Gastrocnemius medialis (tissue), 4 donors: ENCODE measurements at regions not wholly inside any gene's neighbourhood (a gene's known extent, or its start where the extent isn't known, plus 50 kb on each side); places are given as distances from the start of the nearest gene placed in this dataset.

ENCODE experiments used
- ATAC-seq, 2 donors: fragments of 150-250 bp; one replicate each; pipeline ENCODE4 v1.9.1; 2016
- DNase-seq, 2 donors: peaks; one replicate each; pipeline ENCODE4 v3.0.0-alpha.2; 2019
- H3K27ac ChIP-seq, 4 donors: fragments of 200-600 bp; sonication (generic); 1 replicate in 1 of 4; 2 replicates in 3 of 4; pipeline ENCODE4 v1.5.1; 2016 to 2018; ENCODE audit warnings: mild to moderate bottlenecking in 2 of 4, moderate library complexity in 1 of 4
- H3K27me3 ChIP-seq, 3 donors: fragments of 200-600 bp; sonication (generic) in 2 of 3; 1 replicate in 1 of 3; 2 replicates in 2 of 3; pipeline versions ENCODE4 v1.5.1 to v1.6.0; 2016 to 2019; ENCODE audit warnings: mild to moderate bottlenecking in 1 of 3, moderate library complexity in 1 of 3
- H3K36me3 ChIP-seq, 2 donors: fragments of 200-600 bp; sonication (generic) in 1 of 2; one replicate each; pipeline ENCODE4 v1.5.1; 2017 to 2018
- H3K4me1 ChIP-seq, 2 donors: fragments of 200-600 bp; sonication (generic) in 1 of 2; one replicate each; pipeline ENCODE4 v1.5.1; 2016 to 2017; ENCODE audit warnings: mild to moderate bottlenecking in 2 of 2
- H3K4me3 ChIP-seq, 4 donors: fragments of 200-600 bp; sonication (generic) in 3 of 4; 1 replicate in 1 of 4; 2 replicates in 3 of 4; pipeline ENCODE4 v1.5.1; 2016 to 2019; ENCODE audit warnings: mild to moderate bottlenecking in 2 of 4
- H3K9me3 ChIP-seq, 3 donors: fragments of 200-600 bp; sonication (generic) in 2 of 3; 1 replicate in 1 of 3; 2 replicates in 2 of 3; pipeline ENCODE4 v1.5.1; 2016 to 2019
- CTCF ChIP-seq, 5 experiments: fragments of 450-650 bp in 3 of 5; fragments of 200-600 bp in 2 of 5; sonication (generic) in 2 of 5; IDR thresholded peaks in 4 of 5; conservative IDR thresholded peaks in 1 of 5; 1 replicate in 4 of 5; 2 replicates in 1 of 5; pipeline ENCODE4 v1.5.1; 2016 to 2019; ENCODE audit warnings: antibody characterized with exemption in 5 of 5, mild to moderate bottlenecking in 3 of 5, moderate library complexity in 3 of 5
- POLR2A ChIP-seq, 2 donors: fragments of 450-650 bp; IDR thresholded peaks; one replicate each; pipeline ENCODE4 v1.6.1; 2017; ENCODE audit warnings: antibody characterized with exemption in 2 of 2, mild to moderate bottlenecking in 2 of 2, moderate library complexity in 2 of 2
- in situ Hi-C, 4 donors: fragments of 200-750 bp; cut with MboI; loops; one replicate each; pipeline versions ENCODE4 v1.15.0 to v1.8.0; 2017; ENCODE audit warnings: low sequenced_read_pairs in 4 of 4
- intact Hi-C: fragments of 100-400 bp; cut with DNase I; formaldehyde crosslinking; loops from one replicate; pipeline ENCODE4 v1.15.1; 2023; ENCODE audit warnings: low total_unique reads

DNA sequence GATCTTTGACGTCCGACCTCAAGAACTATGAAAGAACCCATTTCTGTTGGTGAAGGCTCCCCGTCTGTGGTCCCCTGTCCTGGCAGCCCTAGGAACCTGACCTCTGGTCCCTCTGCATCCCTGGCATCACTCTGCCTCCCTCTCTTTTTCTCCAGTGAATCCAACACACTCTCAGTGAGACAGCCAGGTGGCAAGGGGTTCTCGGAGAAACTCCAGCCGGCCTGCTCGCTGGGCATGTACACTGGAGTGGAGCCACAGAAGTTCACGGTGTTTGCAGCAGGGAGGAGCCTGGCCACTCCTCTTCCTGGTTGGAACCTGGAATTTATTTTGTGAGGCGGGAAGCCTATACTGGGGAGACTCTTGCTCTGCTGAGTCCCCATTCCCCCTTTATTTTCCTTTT, 230.2 kb upstream of the AJAP1 start:
- ATAC-seq (no peak), DNase-seq (no peak)
- H3K36me3 ChIP-seq = no peaks in the 10 kb centered on the region
- no peaks in the 10 kb centered on the region for H3K4me1 ChIP-seq
- no peaks in the 10 kb centered on the region for H3K9me3 ChIP-seq
- in situ Hi-C loops (no loop called here), intact Hi-C loops (no loop called here)
- no peak overlapping the region for H3K4me3 ChIP-seq
- TF ChIP-seq CTCF (IDR thresholded peaks at IDR 0.05 in 4 of 5, conservative IDR thresholded peaks at IDR 0.05 in 1 of 5) (no peak), POLR2A (IDR thresholded peaks at IDR 0.05) (no peak)
- no peak overlapping the region for H3K27ac ChIP-seq
- H3K27me3 ChIP-seq = no peaks in the 10 kb centered on the region

GRCh38 chr1:4424766-4425165, 229.6 kb upstream of the AJAP1 start:
- no peak overlapping the region for H3K4me3 ChIP-seq
- TF ChIP-seq POLR2A (IDR thresholded peaks at IDR 0.05) (no peak), CTCF (IDR thresholded peaks at IDR 0.05 in 4 of 5, conservative IDR thresholded peaks at IDR 0.05 in 1 of 5) (no peak)
- no peaks in the 10 kb centered on the region for H3K27me3 ChIP-seq
- H3K36me3 ChIP-seq = no peaks in the 10 kb centered on the region
- H3K4me1 ChIP-seq = no peaks in the 10 kb centered on the region
- DNase-seq (no peak), ATAC-seq (no peak)
- in situ Hi-C loops (no loop called here), intact Hi-C loops (no loop called here)
- no peaks in the 10 kb centered on the region for H3K9me3 ChIP-seq
- no peak overlapping the region for H3K27ac ChIP-seq

- DNase-seq = no peak
- Histone ChIP-seq H3K27me3 (no peaks in the 10 kb centered on the region), H3K27ac (no peak overlapping the region), H3K9me3 (no peaks in the 10 kb centered on the region), H3K4me3 (no peak overlapping the region), H3K4me1 (no peaks in the 10 kb centered on the region), H3K36me3 (no peaks in the 10 kb centered on the region)
- ATAC-seq = no peak
- intact Hi-C loops (no loop called here), in situ Hi-C loops (no loop called here)
- no peak for TF ChIP-seq CTCF (IDR thresholded peaks at IDR 0.05 in 4 of 5, conservative IDR thresholded peaks at IDR 0.05 in 1 of 5)
- TF ChIP-seq POLR2A (IDR thresholded peaks at IDR 0.05) = no peak
Observed at GRCh38 chr1:4425892-4426291, 228.5 kb upstream of the AJAP1 start.

DNA sequence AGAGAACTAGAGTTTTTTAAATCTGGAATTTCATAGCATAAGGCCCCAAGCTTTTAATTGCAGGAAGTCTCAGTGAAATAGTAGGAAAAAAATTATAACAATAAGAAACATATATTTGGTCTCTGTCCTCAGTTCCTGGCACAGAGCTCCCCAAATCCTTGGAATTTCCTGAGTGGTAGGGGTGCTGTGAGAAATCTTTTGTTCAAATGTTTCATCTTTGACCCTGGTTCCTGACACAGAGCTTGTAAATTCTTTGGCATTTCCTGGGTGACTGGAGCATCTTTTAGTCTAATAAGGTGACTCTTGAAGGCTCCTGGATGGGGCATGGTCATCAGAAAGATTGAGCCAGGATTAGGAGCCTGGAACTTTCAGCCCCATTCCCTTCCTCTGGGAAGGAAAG, 225.7 kb upstream of the AJAP1 start:
- no peak for ATAC-seq
- H3K4me1 ChIP-seq = no peaks in the 10 kb centered on the region
- intact Hi-C loops (no loop called here), in situ Hi-C loops (no loop called here)
- no peak overlapping the region for H3K27ac ChIP-seq
- no peak overlapping the region for H3K4me3 ChIP-seq
- TF ChIP-seq POLR2A (IDR thresholded peaks at IDR 0.05) = no peak
- TF ChIP-seq CTCF (IDR thresholded peaks at IDR 0.05 in 4 of 5, conservative IDR thresholded peaks at IDR 0.05 in 1 of 5) = no peak
- H3K27me3 ChIP-seq = no peaks in the 10 kb centered on the region
- no peaks in the 10 kb centered on the region for H3K9me3 ChIP-seq
- no peaks in the 10 kb centered on the region for H3K36me3 ChIP-seq
- DNase-seq = no peak
